BLaER1 treated with 17β-estradiol and CSF1 and Interleukin-3, amounts not matched to agents 10 nM and 100 nM (cell line): ENCODE measurements at regions not wholly inside any gene's neighbourhood (a gene's known extent, or its start where the extent isn't known, plus 50 kb on each side); places are given as distances from the start of the nearest gene placed in this dataset.
"Not testable (repeated sequence)": the region's sequence is repeated elsewhere in the genome, so short reads cannot be mapped to it uniquely, and the experiment has no call there.

ENCODE experiments used
- H3K27ac ChIP-seq, 11 experiments: shearing (Covaris generic); formaldehyde crosslinking; 2 replicates each; pipeline ENCODE4 v1.8.1; 2022
- H3K27me3 ChIP-seq, 11 experiments: shearing (Covaris generic); formaldehyde crosslinking; 2 replicates each; pipeline ENCODE4 v1.8.1; 2022
- H3K36me3 ChIP-seq, 11 experiments: shearing (Covaris generic); formaldehyde crosslinking; 2 replicates each; pipeline ENCODE4 v1.8.1; 2022
- H3K4me1 ChIP-seq, 10 experiments: shearing (Covaris generic); formaldehyde crosslinking; 2 replicates each; pipeline ENCODE4 v1.8.1; 2022
- H3K4me2 ChIP-seq, 11 experiments: shearing (Covaris generic); formaldehyde crosslinking; 2 replicates each; pipeline ENCODE4 v1.8.1; 2022
- H3K4me3 ChIP-seq, 10 experiments: shearing (Covaris generic); formaldehyde crosslinking; 2 replicates each; pipeline ENCODE4 v1.8.1; 2022
- H3K9ac ChIP-seq, 11 experiments: shearing (Covaris generic); formaldehyde crosslinking; 2 replicates each; pipeline ENCODE4 v1.8.1; 2022
- H3K9me3 ChIP-seq, 11 experiments: shearing (Covaris generic); formaldehyde crosslinking; replicated peaks in 1 of 11; 2 replicates each; pipeline ENCODE4 v1.8.1; 2022
- H4K20me1 ChIP-seq, 11 experiments: shearing (Covaris generic); formaldehyde crosslinking; 2 replicates each; pipeline ENCODE4 v1.8.1; 2022
- Cebpa-rat ChIP-seq, 11 experiments: shearing (Covaris generic); IDR thresholded peaks; 2 replicates each; pipeline ENCODE4 v1.8.1; 2022

DNA sequence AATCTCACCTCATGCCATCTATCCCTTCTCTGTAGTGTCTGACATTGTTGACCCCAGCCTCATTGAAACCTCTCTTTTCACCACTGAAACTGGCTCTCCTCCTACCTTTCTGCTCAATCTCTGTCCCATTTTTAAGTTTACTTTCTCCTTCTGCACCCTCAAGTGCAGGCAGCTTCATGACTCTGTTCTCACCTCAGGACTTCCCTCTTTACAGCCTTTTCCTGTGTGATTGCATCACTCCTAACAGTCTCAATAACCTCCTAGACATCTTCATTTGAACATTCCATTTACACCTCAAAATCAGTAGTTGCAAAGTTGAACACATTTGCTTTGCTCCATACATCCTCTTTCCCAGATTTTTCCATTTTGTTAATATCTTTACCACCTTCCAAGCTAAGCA lies 172.1 kb downstream of the RASEF start:
- Histone ChIP-seq H3K4me1 (peaks cover 6 to 13% (median 9%) of the 10 kb centered on the region in 10 experiments; a peak in 14 of 20 replicates), H3K9ac (no peak overlapping the region), H3K9me3 (no peaks in the 10 kb centered on the region; a peak in 1 of 22 replicates), H3K4me3 (no peak overlapping the region), H4K20me1 (no peaks in the 10 kb centered on the region), H3K4me2 (peak overlapping the region; percentile 17 to 52 (median 34); a peak in 16 of 22 replicates), H3K27me3 (no peaks in the 10 kb centered on the region), H3K36me3 (no peaks in the 10 kb centered on the region), H3K27ac (no peak overlapping the region)
- TF ChIP-seq Cebpa-rat (IDR thresholded peaks at IDR 0.05) = peak in 7 of 11 experiments; percentile 23 to 73 (median 43); a peak in 6 of 22 replicates

DNA sequence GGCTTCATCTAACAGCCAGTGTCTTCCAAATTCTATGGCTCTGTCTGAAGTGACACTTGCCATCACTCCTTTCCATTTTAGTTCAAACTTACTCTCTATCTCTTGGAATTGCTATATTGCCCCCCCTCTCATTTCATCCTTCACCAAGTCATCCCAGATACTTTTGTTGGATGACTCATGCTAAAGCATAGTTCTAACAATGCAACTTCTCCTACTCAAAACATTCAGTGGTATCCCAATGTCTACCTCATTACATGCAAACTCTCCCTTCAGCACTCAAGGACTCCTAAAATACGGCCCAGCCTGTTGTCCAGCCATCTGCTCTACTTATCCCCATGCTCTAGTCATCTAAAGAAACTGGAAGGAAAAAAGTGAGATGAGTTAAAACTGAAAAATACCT lies 171.6 kb downstream of the RASEF start:
- Histone ChIP-seq H3K9ac (no peak overlapping the region), H3K9me3 (no peaks in the 10 kb centered on the region; a peak in 1 of 22 replicates)

DNA sequence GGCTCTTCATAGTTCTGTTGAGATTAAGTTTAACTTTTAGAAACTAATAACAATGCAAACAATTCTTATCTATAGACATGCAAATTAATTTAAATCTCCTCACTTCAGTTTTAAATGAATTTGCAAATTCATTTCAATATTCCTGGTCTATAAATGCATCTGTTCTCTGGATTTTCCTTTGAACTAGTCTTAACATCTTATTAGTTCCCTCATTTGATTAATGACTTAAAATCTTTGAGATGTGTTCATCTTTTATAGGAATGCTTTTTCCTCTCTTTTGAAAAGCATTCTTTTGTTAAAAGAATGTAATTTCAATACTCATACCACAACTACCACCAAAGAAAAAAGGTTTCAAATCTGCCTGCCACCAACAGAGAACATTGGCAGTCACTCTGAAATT lies 169.4 kb downstream of the RASEF start:
- peaks cover 6 to 13% (median 9%) of the 10 kb centered on the region in 10 experiments; a peak in 14 of 20 replicates for H3K4me1 ChIP-seq
- no peak overlapping the region for H3K4me2 ChIP-seq
- TF ChIP-seq Cebpa-rat (IDR thresholded peaks at IDR 0.05) = no peak
- no peaks in the 10 kb centered on the region for H4K20me1 ChIP-seq
- H3K9me3 ChIP-seq = peaks cover 0 to 4% (median 0%) of the 10 kb centered on the region in 11 experiments; a peak in 2 of 22 replicates
- no peak overlapping the region for H3K27ac ChIP-seq
- no peak overlapping the region for H3K9ac ChIP-seq
- H3K36me3 ChIP-seq = no peaks in the 10 kb centered on the region
- H3K27me3 ChIP-seq = no peaks in the 10 kb centered on the region
- H3K4me3 ChIP-seq = no peak overlapping the region

More for the DNA sequence above, 171.6 kb downstream of the RASEF start:
- Histone ChIP-seq H3K27me3 (no peaks in the 10 kb centered on the region), H3K27ac (no peak overlapping the region), H3K36me3 (no peaks in the 10 kb centered on the region), H3K4me3 (no peak overlapping the region), H3K4me2 (peak overlapping the region in 5 of 11 experiments; percentile 17 to 52 (median 34); a peak in 6 of 22 replicates), H3K4me1 (peaks cover 6 to 13% (median 9%) of the 10 kb centered on the region in 10 experiments; a peak in 14 of 20 replicates), H4K20me1 (no peaks in the 10 kb centered on the region)
- no peak for TF ChIP-seq Cebpa-rat (IDR thresholded peaks at IDR 0.05)

DNA sequence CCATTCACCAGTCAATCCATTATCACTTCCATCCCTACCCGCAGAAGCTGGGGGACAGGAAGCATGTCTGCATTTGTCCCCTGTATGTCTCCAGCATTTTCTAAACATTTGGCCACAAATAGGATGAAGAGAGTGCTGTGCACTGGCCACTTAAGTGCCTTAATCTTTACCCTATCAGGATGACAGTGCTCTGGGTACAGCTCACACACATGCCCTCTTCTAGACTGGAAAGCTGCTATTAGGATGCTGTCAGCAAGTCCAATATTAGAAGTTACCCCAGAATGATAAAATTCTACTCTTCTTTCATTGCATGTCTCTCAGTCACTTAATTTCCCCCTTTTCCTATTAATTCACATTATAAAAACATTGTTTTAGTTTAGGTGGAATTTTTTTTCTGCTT lies 168.4 kb downstream of the RASEF start:
- no peak for TF ChIP-seq Cebpa-rat (IDR thresholded peaks at IDR 0.05)
- no peaks in the 10 kb centered on the region for H4K20me1 ChIP-seq
- H3K9ac ChIP-seq = no peak overlapping the region
- no peaks in the 10 kb centered on the region for H3K36me3 ChIP-seq
- H3K27me3 ChIP-seq = no peaks in the 10 kb centered on the region
- peaks cover 0 to 4% (median 0%) of the 10 kb centered on the region in 11 experiments; a peak in 2 of 22 replicates for H3K9me3 ChIP-seq
- H3K4me1 ChIP-seq = peaks cover 6 to 13% (median 9%) of the 10 kb centered on the region in 10 experiments; a peak in 14 of 20 replicates
- no peak overlapping the region for H3K4me3 ChIP-seq
- H3K27ac ChIP-seq = no peak overlapping the region
- no peak overlapping the region for H3K4me2 ChIP-seq

DNA sequence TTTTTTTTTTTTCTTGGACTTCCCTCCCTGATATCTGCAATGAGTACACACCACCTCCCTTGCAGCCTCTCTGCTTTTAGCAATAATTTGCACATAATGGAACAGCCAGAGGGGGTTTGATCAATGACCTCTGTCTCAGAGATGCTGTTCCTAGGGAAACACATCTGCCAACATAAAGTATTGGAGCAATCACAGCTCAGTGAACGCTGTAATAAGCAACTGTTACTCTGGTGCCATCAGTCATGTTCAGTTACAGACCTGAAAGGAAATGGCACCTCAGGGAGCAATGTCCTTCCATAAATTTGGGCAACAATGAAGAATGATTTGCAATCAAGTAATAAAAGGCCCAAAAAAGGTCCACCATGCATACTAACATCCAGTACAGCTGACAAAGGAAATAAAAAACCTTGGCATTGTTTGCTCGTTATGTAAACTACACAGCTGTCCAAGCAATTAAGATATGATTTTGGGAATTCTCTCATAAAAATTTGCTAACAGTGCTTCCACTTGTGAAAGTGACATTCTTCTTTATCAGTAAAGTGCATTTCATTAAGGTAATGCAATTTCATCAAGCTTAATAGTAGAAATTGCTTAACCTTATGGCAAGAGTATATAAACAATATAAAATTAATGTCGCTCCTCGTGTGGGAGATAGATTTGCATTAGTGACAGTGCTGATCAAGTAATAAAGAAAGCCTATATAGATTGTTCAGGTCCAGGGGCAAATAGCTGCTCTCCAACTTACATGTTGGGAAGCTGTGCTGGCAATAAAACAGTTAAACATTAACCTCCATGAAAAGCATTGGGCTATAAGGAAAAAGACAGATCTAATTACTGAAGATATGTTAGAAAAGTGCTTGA lies 167.8 kb downstream of the RASEF start:
- Histone ChIP-seq H4K20me1 (no peaks in the 10 kb centered on the region), H3K4me2 (no peak overlapping the region), H3K4me1 (peaks cover 6 to 12% (median 9%) of the 10 kb centered on the region in 10 experiments; a peak in 14 of 20 replicates), H3K4me3 (no peak overlapping the region), H3K9ac (no peak overlapping the region), H3K27ac (no peak overlapping the region), H3K27me3 (no peaks in the 10 kb centered on the region), H3K9me3 (peaks cover 0 to 4% (median 0%) of the 10 kb centered on the region in 11 experiments; a peak in 1 of 22 replicates), H3K36me3 (no peaks in the 10 kb centered on the region)
- no peak for TF ChIP-seq Cebpa-rat (IDR thresholded peaks at IDR 0.05)

DNA sequence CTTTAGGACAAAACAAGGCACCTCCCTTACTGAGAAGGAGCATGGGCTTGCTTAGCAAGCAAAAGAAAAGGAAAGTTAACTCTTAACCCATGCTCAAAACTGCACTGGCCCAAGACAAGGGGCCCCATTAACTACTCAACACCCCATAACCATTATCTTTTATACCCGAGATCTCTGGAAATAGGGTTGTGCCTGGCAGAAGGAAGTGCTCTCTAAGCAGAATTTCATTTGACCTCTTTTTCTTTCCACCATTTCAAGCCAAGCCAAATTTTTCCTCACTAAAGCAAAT lies 167.2 kb downstream of the RASEF start:
- no peaks in the 10 kb centered on the region for H4K20me1 ChIP-seq
- no peak overlapping the region for H3K4me3 ChIP-seq
- H3K9ac ChIP-seq = no peak overlapping the region
- no peak overlapping the region for H3K4me2 ChIP-seq
- H3K9me3 ChIP-seq = peaks cover 0 to 4% (median 0%) of the 10 kb centered on the region in 11 experiments; a peak in 1 of 22 replicates
- no peak for TF ChIP-seq Cebpa-rat (IDR thresholded peaks at IDR 0.05)
- no peak overlapping the region for H3K27ac ChIP-seq
- no peaks in the 10 kb centered on the region for H3K27me3 ChIP-seq
- peaks cover 2 to 7% (median 4%) of the 10 kb centered on the region in 10 experiments; a peak in 14 of 20 replicates for H3K4me1 ChIP-seq
- no peaks in the 10 kb centered on the region for H3K36me3 ChIP-seq

DNA sequence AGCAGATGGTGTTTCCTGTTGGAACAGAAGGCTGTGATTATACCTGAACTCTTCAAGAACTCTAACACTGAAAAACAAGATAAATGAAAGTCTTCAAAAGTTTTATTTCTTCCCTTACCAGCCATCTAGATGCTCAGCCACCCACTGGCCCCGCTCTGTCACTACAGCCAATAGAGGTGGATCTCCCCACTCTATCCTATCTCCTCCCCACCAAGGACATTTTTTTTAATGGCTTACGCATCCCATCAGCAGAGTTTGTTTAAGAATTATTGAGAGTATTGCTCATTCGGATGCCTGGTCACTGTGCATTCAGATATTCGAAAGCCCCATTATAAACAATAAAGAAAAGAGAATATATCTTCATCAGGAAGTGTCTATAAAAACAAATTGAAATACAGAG lies 159.4 kb downstream of the RASEF start:
- H3K4me3 ChIP-seq = no peak overlapping the region
- H3K9ac ChIP-seq = no peak overlapping the region
- H3K36me3 ChIP-seq = no peaks in the 10 kb centered on the region
- no peak for TF ChIP-seq Cebpa-rat (IDR thresholded peaks at IDR 0.05)
- no peaks in the 10 kb centered on the region for H3K9me3 ChIP-seq
- H4K20me1 ChIP-seq = no peaks in the 10 kb centered on the region
- no peaks in the 10 kb centered on the region for H3K4me1 ChIP-seq
- no peak overlapping the region for H3K4me2 ChIP-seq
- H3K27ac ChIP-seq = no peak overlapping the region
- no peaks in the 10 kb centered on the region for H3K27me3 ChIP-seq

DNA sequence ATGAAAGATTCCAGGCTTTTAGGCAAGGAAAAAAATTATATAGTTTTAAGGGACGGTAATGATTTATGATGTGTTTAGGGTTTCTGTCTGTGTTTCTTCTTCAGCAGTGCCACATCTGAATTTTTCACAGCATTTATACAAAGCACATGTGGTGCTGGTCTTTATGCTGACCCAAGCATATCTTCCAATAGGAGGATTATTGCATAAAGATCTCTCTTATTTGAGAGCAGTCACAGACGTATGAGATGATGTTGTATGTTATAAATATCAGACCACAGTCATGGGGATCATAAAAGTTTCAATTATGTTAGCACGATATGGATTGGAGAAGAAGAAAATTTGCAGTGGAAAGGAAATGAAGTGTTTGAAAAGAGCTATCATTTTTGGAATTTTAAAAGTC lies 150.9 kb downstream of the RASEF start:
- H3K27ac ChIP-seq = no peak overlapping the region
- H3K9me3 ChIP-seq = peaks cover 24 to 28% (median 25%) of the 10 kb centered on the region in 11 experiments
- no peak overlapping the region for H3K4me3 ChIP-seq
- no peak overlapping the region for H3K9ac ChIP-seq
- H3K4me1 ChIP-seq = peaks cover 0 to 11% (median 6%) of the 10 kb centered on the region in 10 experiments; a peak in 9 of 20 replicates
- no peak overlapping the region for H3K4me2 ChIP-seq
- H4K20me1 ChIP-seq = no peaks in the 10 kb centered on the region
- H3K36me3 ChIP-seq = peaks cover 0 to 8% (median 0%) of the 10 kb centered on the region in 11 experiments; a peak in 3 of 22 replicates
- no peak for TF ChIP-seq Cebpa-rat (IDR thresholded peaks at IDR 0.05)
- H3K27me3 ChIP-seq = no peaks in the 10 kb centered on the region

DNA sequence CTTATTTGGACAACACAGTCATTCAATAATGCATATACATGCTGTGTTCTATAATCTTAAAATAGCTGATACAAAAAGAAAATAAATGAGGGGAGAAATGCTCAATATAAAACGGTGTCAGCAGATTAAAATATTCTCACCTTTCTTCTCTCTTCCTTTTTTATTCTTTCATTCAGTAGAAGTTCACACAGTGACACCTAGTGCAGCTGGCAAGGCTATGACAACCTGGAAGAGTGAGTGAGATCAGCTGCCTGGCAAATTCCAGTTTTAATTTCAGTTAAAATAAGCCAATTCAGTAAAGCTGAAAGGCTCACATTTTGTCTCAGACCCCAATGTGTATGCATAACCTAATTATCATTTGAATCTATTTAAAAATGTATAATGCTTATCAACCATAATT lies 150.3 kb downstream of the RASEF start:
- H4K20me1 ChIP-seq = no peaks in the 10 kb centered on the region
- no peak overlapping the region for H3K27ac ChIP-seq
- peaks cover 0 to 11% (median 6%) of the 10 kb centered on the region in 10 experiments; a peak in 9 of 20 replicates for H3K4me1 ChIP-seq
- H3K9me3 ChIP-seq = peaks cover 30 to 35% (median 31%) of the 10 kb centered on the region in 11 experiments
- H3K36me3 ChIP-seq = peaks cover 0 to 8% (median 0%) of the 10 kb centered on the region in 11 experiments; a peak in 3 of 22 replicates
- TF ChIP-seq Cebpa-rat (IDR thresholded peaks at IDR 0.05) = no peak
- H3K4me3 ChIP-seq = no peak overlapping the region
- no peaks in the 10 kb centered on the region for H3K27me3 ChIP-seq
- no peak overlapping the region for H3K9ac ChIP-seq
- peak overlapping the region in 3 of 11 experiments; percentile 33 to 43 (median 41); a peak in 3 of 22 replicates for H3K4me2 ChIP-seq

DNA sequence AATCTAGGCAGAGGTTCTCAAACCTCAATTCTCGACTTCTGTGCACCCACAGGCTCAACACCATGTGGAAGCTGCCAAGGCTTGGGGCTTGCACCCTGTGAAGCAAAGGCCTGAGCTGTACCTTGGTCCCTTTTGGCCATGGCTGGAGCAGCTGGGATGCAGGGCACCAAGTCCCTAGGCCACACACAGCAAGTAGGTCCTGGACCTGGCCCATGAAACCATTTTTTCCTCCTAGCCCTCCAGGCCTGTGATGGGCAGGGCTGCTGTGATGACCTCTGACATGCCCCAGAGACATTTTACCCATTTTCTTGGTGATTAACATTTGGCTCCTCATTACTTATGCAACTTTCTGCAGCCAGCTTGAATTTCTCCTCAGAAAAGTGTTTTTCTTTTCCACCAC lies 146.7 kb downstream of the RASEF start:
- H3K27me3 ChIP-seq, H4K20me1 ChIP-seq, H3K27ac ChIP-seq, H3K9ac ChIP-seq, H3K36me3 ChIP-seq, H3K4me2 ChIP-seq: not testable (repeated sequence)
- peaks cover 0 to 16% (median 6%) of the 10 kb centered on the region in 10 experiments; a peak in 9 of 20 replicates for H3K4me1 ChIP-seq
- peaks cover 33 to 44% (median 37%) of the 10 kb centered on the region in 11 experiments for H3K9me3 ChIP-seq
- H3K4me3 ChIP-seq = peak overlapping the region in 1 of 10 experiments; percentile 10; a peak in 1 of 20 replicates
